Hepatocyte (in vitro differentiated cells): ENCODE measurements at regions not wholly inside any gene's neighbourhood (a gene's known extent, or its start where the extent isn't known, plus 50 kb on each side); places are given as distances from the start of the nearest gene placed in this dataset.

Experiments
- DNase-seq: peaks from one replicate; pipeline ENCODE4 v3.0.0-alpha.2; 2016; ENCODE audit warnings: low spot score
- H2AFZ ChIP-seq: fragments of 200-600 bp; sonication (generic); 2 replicates; pipeline ENCODE4 v1.6.0; 2016; ENCODE audit warnings: antibody characterized with exemption, mild to moderate bottlenecking
- H3K27ac ChIP-seq: fragments of 200-600 bp; sonication (generic); 2 replicates; pipeline ENCODE4 v1.5.1; 2016; ENCODE audit warnings: mild to moderate bottlenecking
- H3K27me3 ChIP-seq: fragments of 200-600 bp; sonication (generic); 2 replicates; pipeline ENCODE4 v1.6.1; 2016
- H3K36me3 ChIP-seq: fragments of 200-600 bp; sonication (generic); replicated peaks from 2 replicates; pipeline ENCODE4 v1.5.1; 2016; ENCODE audit warnings: low read depth; ENCODE audit not compliant: insufficient read depth
- H3K4me1 ChIP-seq: fragments of 200-600 bp; sonication (generic); 2 replicates; pipeline ENCODE4 v1.5.1; 2016; ENCODE audit warnings: mild to moderate bottlenecking, moderate library complexity; ENCODE audit not compliant: insufficient read depth
- H3K4me2 ChIP-seq: fragments of 200-600 bp; sonication (generic); 2 replicates; pipeline ENCODE4 v1.6.0; 2016
- H3K4me3 ChIP-seq: fragments of 200-600 bp; sonication (generic); 2 replicates; pipeline ENCODE4 v1.5.1; 2016; ENCODE audit warnings: mild to moderate bottlenecking
- H3K79me2 ChIP-seq: fragments of 200-600 bp; sonication (generic); 2 replicates; pipeline ENCODE4 v1.6.0; 2017; ENCODE audit warnings: mild to moderate bottlenecking
- H3K9me2 ChIP-seq: fragments of 200-600 bp; sonication (generic); replicated peaks from 2 replicates; pipeline ENCODE4 v1.6.0; 2017; ENCODE audit warnings: mild to moderate bottlenecking; ENCODE audit not compliant: insufficient read depth
- H3K9me3 ChIP-seq: fragments of 200-600 bp; sonication (generic); 2 replicates; pipeline ENCODE4 v1.5.1; 2016; ENCODE audit warnings: low read depth, mild to moderate bottlenecking
- H4K20me1 ChIP-seq: fragments of 200-600 bp; sonication (generic); 2 replicates; pipeline ENCODE4 v1.6.0; 2016; ENCODE audit warnings: mild to moderate bottlenecking; ENCODE audit not compliant: insufficient read depth, poor library complexity, severe bottlenecking
- EZH2 ChIP-seq: fragments of 200-600 bp; sonication (generic); IDR thresholded peaks from 2 replicates; pipeline ENCODE4 v1.6.1; 2016; ENCODE audit warnings: antibody characterized with exemption, mild to moderate bottlenecking, borderline replicate concordance
- EZH2phosphoT487 ChIP-seq: fragments of 200-600 bp; sonication (generic); IDR thresholded peaks from one replicate; pipeline ENCODE4 v1.6.1; 2018; ENCODE audit warnings: antibody characterized with exemption, mild to moderate bottlenecking, low read depth, moderate library complexity; ENCODE audit not compliant: unreplicated experiment, severe bottlenecking
- WGBS: methylation state at CpG from one replicate; pipeline ENCODE4 v1.1.6; 2016; ENCODE audit warnings: low lambda C conversion rate; ENCODE audit errors: missing lambda C conversion rate; 5-methylcytosine and 5-hydroxymethylcytosine counted together
- TF ChIP-seq, protein P1 (sequence below): fragments of 200-600 bp; sonication (generic); IDR thresholded peaks from 2 replicates; pipeline ENCODE4 v1.5.1; 2016; ENCODE audit warnings: antibody characterized with exemption, mild to moderate bottlenecking; ENCODE audit not compliant: poor library complexity

- Histone ChIP-seq H3K4me1 (no peaks in the 10 kb centered on the region), H3K36me3 (no peaks in the 10 kb centered on the region), H4K20me1 (no peaks in the 10 kb centered on the region), H3K4me3 (no peak overlapping the region), H3K27me3 (no peaks in the 10 kb centered on the region), H3K79me2 (no peaks in the 10 kb centered on the region), H3K9me2 (no peaks in the 10 kb centered on the region), H2AFZ (no peak overlapping the region), H3K27ac (no peak overlapping the region), H3K9me3 (no peaks in the 10 kb centered on the region), H3K4me2 (no peak overlapping the region)
- DNase-seq = no peak
- TF ChIP-seq EZH2 (no peak), EZH2phosphoT487 (no peak)
- TF ChIP-seq, protein P1, sequence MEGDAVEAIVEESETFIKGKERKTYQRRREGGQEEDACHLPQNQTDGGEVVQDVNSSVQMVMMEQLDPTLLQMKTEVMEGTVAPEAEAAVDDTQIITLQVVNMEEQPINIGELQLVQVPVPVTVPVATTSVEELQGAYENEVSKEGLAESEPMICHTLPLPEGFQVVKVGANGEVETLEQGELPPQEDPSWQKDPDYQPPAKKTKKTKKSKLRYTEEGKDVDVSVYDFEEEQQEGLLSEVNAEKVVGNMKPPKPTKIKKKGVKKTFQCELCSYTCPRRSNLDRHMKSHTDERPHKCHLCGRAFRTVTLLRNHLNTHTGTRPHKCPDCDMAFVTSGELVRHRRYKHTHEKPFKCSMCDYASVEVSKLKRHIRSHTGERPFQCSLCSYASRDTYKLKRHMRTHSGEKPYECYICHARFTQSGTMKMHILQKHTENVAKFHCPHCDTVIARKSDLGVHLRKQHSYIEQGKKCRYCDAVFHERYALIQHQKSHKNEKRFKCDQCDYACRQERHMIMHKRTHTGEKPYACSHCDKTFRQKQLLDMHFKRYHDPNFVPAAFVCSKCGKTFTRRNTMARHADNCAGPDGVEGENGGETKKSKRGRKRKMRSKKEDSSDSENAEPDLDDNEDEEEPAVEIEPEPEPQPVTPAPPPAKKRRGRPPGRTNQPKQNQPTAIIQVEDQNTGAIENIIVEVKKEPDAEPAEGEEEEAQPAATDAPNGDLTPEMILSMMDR = no peak
These were observed 119.0 kb upstream of the TMTC2 start for GRCh38 chr12:82567688-82568087.

- TF ChIP-seq, protein P1 = no peak
- TF ChIP-seq EZH2phosphoT487 = no peak
- no peak for TF ChIP-seq EZH2
- H3K79me2 ChIP-seq = no peaks in the 10 kb centered on the region
- 85% methylated on average over 2 of the region's 2 CpGs for WGBS
- no peak for DNase-seq
- no peaks in the 10 kb centered on the region for H3K9me2 ChIP-seq
- no peak overlapping the region for H2AFZ ChIP-seq
- no peak overlapping the region for H3K27ac ChIP-seq
- no peak overlapping the region for H3K4me3 ChIP-seq
- H4K20me1 ChIP-seq = no peaks in the 10 kb centered on the region
- no peaks in the 10 kb centered on the region for H3K27me3 ChIP-seq
- H3K4me2 ChIP-seq = no peak overlapping the region
- H3K9me3 ChIP-seq = no peaks in the 10 kb centered on the region
- H3K4me1 ChIP-seq = no peaks in the 10 kb centered on the region
- H3K36me3 ChIP-seq = no peaks in the 10 kb centered on the region
These were observed 112.5 kb upstream of the TMTC2 start for GRCh38 chr12:82574191-82574590.

- DNase-seq = no peak
- Histone ChIP-seq H3K79me2 (no peaks in the 10 kb centered on the region), H3K4me2 (no peak overlapping the region), H3K27ac (no peak overlapping the region), H3K9me3 (no peaks in the 10 kb centered on the region), H3K9me2 (no peaks in the 10 kb centered on the region), H3K4me1 (no peaks in the 10 kb centered on the region), H3K4me3 (no peak overlapping the region), H3K36me3 (no peaks in the 10 kb centered on the region), H2AFZ (no peak overlapping the region), H4K20me1 (no peaks in the 10 kb centered on the region), H3K27me3 (no peaks in the 10 kb centered on the region)
- 95% methylated on average over 2 of the region's 2 CpGs for WGBS
- TF ChIP-seq EZH2 (no peak), EZH2phosphoT487 (no peak)
- TF ChIP-seq, protein P1 = no peak
These were observed 108.0 kb upstream of the TMTC2 start for GRCh38 chr12:82578725-82579124.

- Histone ChIP-seq H3K9me3 (no peaks in the 10 kb centered on the region), H3K79me2 (no peaks in the 10 kb centered on the region), H3K36me3 (no peaks in the 10 kb centered on the region), H3K27me3 (no peaks in the 10 kb centered on the region), H4K20me1 (no peaks in the 10 kb centered on the region), H3K27ac (no peak overlapping the region), H3K4me3 (no peak overlapping the region), H3K9me2 (no peaks in the 10 kb centered on the region), H2AFZ (no peak overlapping the region), H3K4me2 (no peak overlapping the region), H3K4me1 (no peaks in the 10 kb centered on the region)
- TF ChIP-seq EZH2phosphoT487 (no peak), EZH2 (no peak)
- TF ChIP-seq, protein P1 = no peak
- no peak for DNase-seq
- 67% methylated on average over 1 of the region's 1 CpG for WGBS
These were observed 103.0 kb upstream of the TMTC2 start for GRCh38 chr12:82583756-82584155.
